MM.1S (cell line): ENCODE measurements at regions not wholly inside any gene's neighbourhood (a gene's known extent, or its start where the extent isn't known, plus 50 kb on each side); places are given as distances from the start of the nearest gene placed in this dataset.

ENCODE experiments used
- DNase-seq: peaks from one replicate; pipeline ENCODE4 v3.0.0-alpha.2; 2015
- H2AFZ ChIP-seq: fragments of 300-600 bp; sonication (generic); 2 replicates; pipeline ENCODE4 v1.6.0; 2016; ENCODE audit warnings: antibody characterized with exemption, low read length
- H3F3A ChIP-seq: fragments of 300-600 bp; sonication (generic); 2 replicates; pipeline ENCODE4 v1.6.1; 2016; ENCODE audit warnings: mild to moderate bottlenecking, antibody characterized with exemption, low read length, moderate library complexity, mixed read lengths; ENCODE audit not compliant: insufficient read depth
- H3K27ac ChIP-seq: fragments of 300-600 bp; sonication (generic); 2 replicates; pipeline ENCODE4 v1.5.1; 2016; ENCODE audit warnings: mild to moderate bottlenecking, low read length
- H3K27me3 ChIP-seq: fragments of 300-600 bp; sonication (generic); replicated peaks from 2 replicates; pipeline ENCODE4 v1.6.0; 2016; ENCODE audit warnings: low read length; ENCODE audit not compliant: insufficient read depth
- H3K36me3 ChIP-seq: fragments of 300-600 bp; sonication (generic); replicated peaks from 2 replicates; pipeline ENCODE4 v1.6.1; 2016; ENCODE audit warnings: mild to moderate bottlenecking, low read length, mixed read lengths; ENCODE audit not compliant: insufficient read depth
- H3K4me1 ChIP-seq: fragments of 300-600 bp; sonication (generic); 2 replicates; pipeline ENCODE4 v1.6.1; 2016; ENCODE audit warnings: low read length, mixed read lengths
- H3K4me2 ChIP-seq: fragments of 300-600 bp; sonication (generic); 2 replicates; pipeline ENCODE4 v1.6.0; 2016; ENCODE audit warnings: low read depth, low read length
- H3K4me3 ChIP-seq: fragments of 300-600 bp; sonication (generic); 2 replicates; pipeline ENCODE4 v1.5.1; 2016; ENCODE audit warnings: low read length, mixed read lengths
- H3K79me2 ChIP-seq: fragments of 300-600 bp; sonication (generic); 2 replicates; pipeline ENCODE4 v1.6.1; 2016; ENCODE audit warnings: mixed run types, low read length, mixed read lengths
- H3K9ac ChIP-seq: fragments of 300-600 bp; sonication (generic); 2 replicates; pipeline ENCODE4 v1.6.1; 2016; ENCODE audit warnings: low read length, mixed read lengths
- H3K9me2 ChIP-seq: fragments of 300-600 bp; sonication (generic); replicated peaks from 2 replicates; pipeline ENCODE4 v1.6.1; 2016; ENCODE audit warnings: mild to moderate bottlenecking, low read length, mixed read lengths; ENCODE audit not compliant: insufficient read depth
- H3K9me3 ChIP-seq: fragments of 300-600 bp; sonication (generic); replicated peaks from 2 replicates; pipeline ENCODE4 v1.6.1; 2016; ENCODE audit warnings: mild to moderate bottlenecking, low read length, mixed read lengths; ENCODE audit not compliant: insufficient read depth
- H4K20me1 ChIP-seq: fragments of 300-600 bp; sonication (generic); 2 replicates; pipeline ENCODE4 v1.6.1; 2016; ENCODE audit warnings: mild to moderate bottlenecking, low read length, moderate library complexity, mixed read lengths; ENCODE audit not compliant: insufficient read depth
- CTCF ChIP-seq: fragments of 300-600 bp; sonication (generic); IDR thresholded peaks from 2 replicates; pipeline ENCODE4 v1.5.1; 2016; ENCODE audit warnings: antibody characterized with exemption, low read length, mixed read lengths
- EZH2 ChIP-seq: fragments of 300-600 bp; sonication (generic); optimal IDR thresholded peaks from 2 replicates; pipeline ENCODE3; 2017; ENCODE audit warnings: low read depth, mild to moderate bottlenecking, antibody characterized with exemption, low read length, mixed read lengths
- EZH2phosphoT487 ChIP-seq: fragments of 300-600 bp; sonication (generic); IDR thresholded peaks from 2 replicates; pipeline ENCODE4 v1.6.1; 2018; ENCODE audit warnings: antibody characterized with exemption, low read length

- no peak overlapping the region for H3K9ac ChIP-seq
- H3K27ac ChIP-seq, result no peak overlapping the region
- H3K36me3 ChIP-seq, result no peaks in the 10 kb centered on the region
- no peaks in the 10 kb centered on the region for H4K20me1 ChIP-seq
- DNase-seq, result no peak
- H3K79me2 ChIP-seq, result no peaks in the 10 kb centered on the region
- no peak overlapping the region for H3K4me2 ChIP-seq
- no peaks in the 10 kb centered on the region for H3K9me3 ChIP-seq
- H3F3A ChIP-seq, result no peaks in the 10 kb centered on the region
- no peaks in the 10 kb centered on the region for H3K27me3 ChIP-seq
- TF ChIP-seq CTCF (no peak), EZH2phosphoT487 (no peak), EZH2 (no peak)
- no peaks in the 10 kb centered on the region for H3K9me2 ChIP-seq
- no peak overlapping the region for H3K4me3 ChIP-seq
- no peaks in the 10 kb centered on the region for H3K4me1 ChIP-seq
- H2AFZ ChIP-seq, result no peak overlapping the region
Observed at GRCh38 chr1:101316256-101316655, 79.4 kb downstream of the S1PR1 start.

GRCh38 chr1:101316799-101317198 is 80.0 kb downstream of the S1PR1 start:
- H3K9me2 ChIP-seq, result no peaks in the 10 kb centered on the region
- no peaks in the 10 kb centered on the region for H3F3A ChIP-seq
- H3K27ac ChIP-seq, result no peak overlapping the region
- H3K4me3 ChIP-seq, result no peak overlapping the region
- H3K4me1 ChIP-seq, result no peaks in the 10 kb centered on the region
- H2AFZ ChIP-seq, result no peak overlapping the region
- H3K27me3 ChIP-seq, result no peaks in the 10 kb centered on the region
- no peak for DNase-seq
- no peaks in the 10 kb centered on the region for H3K79me2 ChIP-seq
- H3K36me3 ChIP-seq, result no peaks in the 10 kb centered on the region
- H3K4me2 ChIP-seq, result no peak overlapping the region
- no peak overlapping the region for H3K9ac ChIP-seq
- H4K20me1 ChIP-seq, result no peaks in the 10 kb centered on the region
- no peaks in the 10 kb centered on the region for H3K9me3 ChIP-seq
- TF ChIP-seq EZH2 (no peak), CTCF (no peak), EZH2phosphoT487 (no peak)

GRCh38 chr1:101317590-101317989 is 80.8 kb downstream of the S1PR1 start:
- no peak overlapping the region for H3K4me2 ChIP-seq
- H3K27ac ChIP-seq, result no peak overlapping the region
- H4K20me1 ChIP-seq, result no peaks in the 10 kb centered on the region
- H3F3A ChIP-seq, result no peaks in the 10 kb centered on the region
- H3K9ac ChIP-seq, result no peak overlapping the region
- no peak for TF ChIP-seq EZH2
- 0 out of 2 replicates have a peak, but pooled peaks have one; percentile 5 for TF ChIP-seq CTCF
- no peak for TF ChIP-seq EZH2phosphoT487
- H3K9me2 ChIP-seq, result no peaks in the 10 kb centered on the region
- no peaks in the 10 kb centered on the region for H3K4me1 ChIP-seq
- H3K79me2 ChIP-seq, result no peaks in the 10 kb centered on the region
- no peaks in the 10 kb centered on the region for H3K9me3 ChIP-seq
- no peak overlapping the region for H2AFZ ChIP-seq
- H3K4me3 ChIP-seq, result no peak overlapping the region
- DNase-seq, result no peak
- H3K27me3 ChIP-seq, result no peaks in the 10 kb centered on the region
- no peaks in the 10 kb centered on the region for H3K36me3 ChIP-seq

GRCh38 chr1:101323535-101323934 is 86.7 kb downstream of the S1PR1 start:
- no peaks in the 10 kb centered on the region for H3K9me3 ChIP-seq
- H3K4me3 ChIP-seq, result no peak overlapping the region
- no peaks in the 10 kb centered on the region for H4K20me1 ChIP-seq
- H3K4me2 ChIP-seq, result no peak overlapping the region
- H3K27ac ChIP-seq, result no peak overlapping the region
- no peaks in the 10 kb centered on the region for H3K4me1 ChIP-seq
- H3K36me3 ChIP-seq, result no peaks in the 10 kb centered on the region
- no peak for TF ChIP-seq CTCF
- no peak for TF ChIP-seq EZH2phosphoT487
- TF ChIP-seq EZH2, result no peak
- H2AFZ ChIP-seq, result no peak overlapping the region
- no peak overlapping the region for H3K9ac ChIP-seq
- H3K79me2 ChIP-seq, result no peaks in the 10 kb centered on the region
- DNase-seq, result no peak
- no peaks in the 10 kb centered on the region for H3F3A ChIP-seq
- no peaks in the 10 kb centered on the region for H3K9me2 ChIP-seq
- no peaks in the 10 kb centered on the region for H3K27me3 ChIP-seq
